ENCODE measurements at regions not wholly inside any gene's neighbourhood (a gene's known extent, or its start where the extent isn't known, plus 50 kb on each side); places are given as distances from the start of the nearest gene placed in this dataset.
"Not testable (repeated sequence)": the region's sequence is repeated elsewhere in the genome, so short reads cannot be mapped to it uniquely, and the experiment has no call there.

DNA sequence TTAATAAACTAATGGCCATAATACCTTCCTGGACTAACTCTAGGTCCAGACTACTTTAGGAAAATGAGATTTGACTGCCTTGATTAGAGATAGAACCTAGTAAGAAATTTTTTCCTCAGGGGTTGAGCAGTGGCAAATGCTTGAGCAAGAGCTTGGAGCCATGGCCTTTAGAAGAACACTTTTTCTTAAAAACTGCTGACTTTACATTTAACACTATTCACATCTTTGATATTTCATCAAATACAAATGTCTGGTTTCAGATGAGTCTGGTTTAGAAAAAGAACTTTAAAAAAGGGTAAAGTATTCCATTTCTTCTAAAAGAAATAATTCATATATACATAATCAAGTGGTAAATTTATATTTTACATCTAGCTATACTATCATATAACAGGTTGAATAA is 680.9 kb upstream of the PITX2 start:
- no peak for DNase-seq

DNA sequence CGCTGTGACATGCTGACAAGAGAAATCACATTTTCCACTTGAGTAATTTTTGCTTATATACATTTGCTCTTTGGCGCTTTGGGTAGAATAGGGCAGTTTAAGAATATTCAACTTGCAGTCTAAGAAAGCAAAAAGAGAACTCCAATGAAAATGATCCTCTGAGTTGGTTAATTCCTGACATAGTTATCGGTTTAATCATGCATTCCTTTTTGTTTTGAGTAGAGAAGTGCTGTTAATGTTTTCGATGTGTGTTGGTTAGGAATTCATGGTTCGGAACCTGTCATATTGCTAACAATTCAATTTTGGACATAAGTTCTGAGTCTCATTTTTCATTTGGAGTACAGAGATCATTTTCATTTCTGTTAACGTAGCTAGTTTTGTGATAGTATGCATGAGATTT is 700.6 kb upstream of the PITX2 start:
- DNase-seq, result no peak

DNA sequence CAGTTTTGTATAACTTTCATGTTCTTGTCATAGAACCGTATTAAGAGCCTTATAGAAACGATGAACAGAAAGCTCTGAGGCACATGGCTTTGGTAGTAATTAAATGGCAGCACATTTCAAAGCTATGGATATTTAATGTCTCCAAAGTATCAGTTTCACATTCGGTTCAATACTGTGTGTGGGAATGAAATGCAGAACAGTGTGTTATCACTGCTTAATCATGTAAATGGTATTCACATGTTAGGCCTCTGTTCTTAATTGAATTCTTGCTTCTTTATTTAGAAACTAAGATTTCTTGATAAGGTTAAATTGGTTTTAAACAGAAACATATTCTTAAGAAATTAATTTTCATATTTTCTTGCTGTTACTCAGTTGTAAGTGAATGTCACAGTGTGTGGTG is 701.0 kb upstream of the PITX2 start:
- no peak for DNase-seq

DNA sequence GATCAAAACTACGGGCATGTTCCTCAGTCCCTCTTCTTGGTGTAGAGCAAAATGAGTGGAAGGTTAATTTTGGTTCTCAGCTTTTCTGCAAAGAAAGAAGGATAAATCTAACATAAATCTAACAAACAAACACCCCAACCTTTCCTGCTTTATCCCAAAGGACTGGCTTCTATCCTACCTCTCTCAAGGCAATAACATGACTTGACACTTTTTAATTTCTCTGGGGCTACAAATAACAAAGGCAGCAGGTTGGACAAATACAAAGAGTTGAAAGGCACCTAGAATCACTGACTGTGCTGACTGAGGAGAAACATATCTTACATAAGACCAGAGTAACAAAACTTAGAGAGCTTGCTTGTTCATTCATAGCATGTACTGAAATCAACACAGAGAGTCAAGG is 703.6 kb upstream of the PITX2 start:
- DNase-seq, result no peak

DNA sequence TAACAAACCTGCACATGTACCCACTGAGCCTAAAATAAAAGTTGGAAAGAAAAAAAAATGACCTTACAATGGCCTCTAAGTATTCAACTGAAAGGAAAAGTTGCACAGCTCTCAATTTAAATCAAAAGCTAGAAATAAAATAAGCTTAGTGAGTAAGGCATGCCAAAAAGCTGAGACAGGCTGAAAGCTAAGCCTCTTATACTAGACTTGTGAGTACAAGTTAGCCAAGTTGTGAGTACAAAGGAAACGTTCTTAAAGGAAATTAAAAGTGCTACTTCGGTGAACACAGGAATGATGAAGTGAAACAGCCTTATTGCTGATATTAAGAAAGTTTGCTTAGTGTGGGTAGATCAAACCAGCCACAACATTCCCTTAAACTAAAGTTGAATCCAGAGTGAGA is 707.9 kb upstream of the PITX2 start:
- DNase-seq, result no peak

DNA sequence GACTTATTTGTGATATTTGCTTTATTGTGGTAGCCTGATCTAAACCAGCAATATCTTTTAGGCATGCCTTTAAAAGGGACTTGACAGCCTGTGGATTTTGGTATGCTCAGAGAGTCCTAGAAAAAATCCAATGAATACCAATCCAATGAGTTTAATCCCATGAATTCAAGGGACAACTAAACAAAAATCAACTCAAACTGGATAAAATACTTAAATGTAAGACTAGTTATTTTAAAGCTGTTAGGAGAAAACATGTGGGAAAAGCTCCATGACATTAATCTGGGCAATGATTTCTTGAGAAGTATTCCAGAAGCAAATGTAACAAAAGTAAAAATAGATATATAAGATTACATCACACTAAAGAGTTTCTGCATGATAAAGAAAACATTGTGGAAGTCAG is 711.5 kb upstream of the PITX2 start:
- no peak for DNase-seq

DNA sequence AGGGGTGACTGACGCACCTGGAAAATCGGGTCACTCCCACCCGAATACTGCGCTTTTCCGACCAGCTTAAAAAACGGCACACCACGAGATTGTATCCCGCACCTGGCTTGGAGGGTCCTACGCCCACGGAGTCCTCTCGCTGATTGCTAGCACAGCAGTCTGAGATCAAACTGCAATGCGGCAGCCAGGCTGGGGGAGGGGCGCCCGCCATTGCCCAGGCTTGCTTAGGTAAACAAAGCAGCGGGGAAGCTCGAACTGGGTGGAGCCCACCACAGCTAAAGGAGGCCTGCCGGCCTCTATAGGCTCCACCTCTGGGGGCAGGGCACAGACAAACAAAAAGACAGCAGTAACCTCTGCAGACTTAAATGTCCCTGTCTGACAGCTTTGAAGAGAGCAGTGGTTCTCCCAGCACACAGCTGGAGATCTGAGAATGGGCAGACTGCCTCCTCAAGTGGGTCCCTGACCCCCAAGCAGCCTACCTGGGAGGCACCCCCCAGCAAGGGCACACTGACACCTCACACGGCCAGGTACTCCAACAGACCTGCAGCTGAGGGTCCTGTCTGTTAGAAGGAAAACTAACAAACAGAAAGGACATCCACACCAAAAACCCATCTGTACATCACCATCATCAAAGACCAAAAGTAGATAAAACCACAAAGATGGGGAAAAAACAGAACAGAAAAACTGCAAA is 714.5 kb upstream of the PITX2 start:
- not testable (repeated sequence) for DNase-seq

DNA sequence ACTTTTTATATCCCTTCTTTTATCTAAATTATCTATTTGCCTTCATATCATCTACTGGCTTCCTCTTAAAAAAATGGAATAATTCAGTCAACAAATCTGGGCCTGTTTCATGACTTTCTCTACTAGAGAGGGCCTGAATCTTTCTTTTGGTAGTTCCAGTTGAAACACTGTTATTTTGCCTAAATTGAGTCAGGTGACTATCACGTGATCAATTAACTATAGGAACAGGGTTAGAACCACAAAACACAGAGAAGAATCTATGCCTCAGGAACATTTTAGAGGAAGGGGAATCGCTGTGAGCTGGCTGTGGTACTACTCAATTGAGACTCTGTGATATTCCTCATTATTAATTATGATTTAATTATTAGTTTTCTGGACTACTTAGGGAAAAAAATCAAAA is 736.7 kb upstream of the PITX2 start:
- DNase-seq, result no peak

DNA sequence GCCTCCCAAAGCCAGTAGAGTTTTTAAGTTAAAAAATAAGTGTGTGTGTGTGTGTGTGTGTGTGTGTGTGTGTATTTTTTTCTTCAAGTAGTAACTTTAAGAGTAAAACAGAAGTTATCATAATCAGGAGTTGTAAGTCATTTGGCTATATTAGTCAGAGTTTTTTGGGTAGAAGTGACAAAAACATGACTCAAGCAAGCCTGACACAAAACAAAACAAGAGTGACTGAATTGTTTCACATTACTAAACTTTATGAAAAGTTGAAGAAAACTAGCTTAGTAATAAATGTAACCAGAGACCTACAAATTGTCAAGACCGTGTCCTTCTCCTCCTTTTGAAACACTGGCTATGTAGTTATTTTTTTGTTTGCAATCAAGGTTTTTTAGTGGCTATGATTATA is 738.0 kb upstream of the PITX2 start:
- no peak for DNase-seq

DNA sequence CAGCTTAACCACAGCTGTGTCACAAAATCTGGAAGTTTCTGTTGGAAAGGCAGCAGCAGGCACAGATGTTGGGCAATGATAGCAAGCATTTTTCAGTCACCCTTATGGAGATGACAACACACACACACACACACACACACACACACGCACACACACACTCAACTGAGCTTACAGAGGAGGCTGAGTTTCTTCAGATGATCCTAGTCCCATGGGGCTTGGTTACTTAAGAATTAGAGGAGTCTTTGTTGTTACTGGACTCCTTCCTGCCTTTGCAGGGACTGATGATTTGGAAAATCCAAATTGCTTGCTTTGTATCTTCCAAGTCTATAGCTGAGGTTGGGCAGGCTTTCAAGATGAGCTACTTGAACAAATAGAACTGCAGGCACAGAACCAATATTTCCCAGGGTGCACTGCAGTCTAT is 740.1 kb upstream of the PITX2 start:
- DNase-seq, result no peak

DNA sequence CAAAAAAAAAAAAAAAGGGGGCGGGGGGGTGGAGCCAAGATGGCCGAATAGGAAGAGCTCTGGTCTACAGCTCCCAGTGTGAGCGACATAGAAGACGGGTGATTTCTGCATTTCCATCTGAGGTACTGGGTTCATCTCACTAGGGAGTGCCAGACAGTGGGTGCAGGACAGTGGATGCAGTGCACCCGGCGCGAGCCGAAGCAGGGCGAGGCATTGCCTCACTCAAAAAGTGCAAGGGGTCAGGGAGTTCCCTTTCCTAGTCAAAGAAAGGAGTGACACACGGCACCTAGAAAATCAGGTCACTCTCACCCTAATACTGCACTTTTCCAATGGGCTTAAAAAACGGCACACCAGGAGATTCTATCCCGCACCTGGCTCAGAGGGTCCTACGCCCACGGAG is 755.0 kb upstream of the PITX2 start:
- DNase-seq, result not testable (repeated sequence)

DNA sequence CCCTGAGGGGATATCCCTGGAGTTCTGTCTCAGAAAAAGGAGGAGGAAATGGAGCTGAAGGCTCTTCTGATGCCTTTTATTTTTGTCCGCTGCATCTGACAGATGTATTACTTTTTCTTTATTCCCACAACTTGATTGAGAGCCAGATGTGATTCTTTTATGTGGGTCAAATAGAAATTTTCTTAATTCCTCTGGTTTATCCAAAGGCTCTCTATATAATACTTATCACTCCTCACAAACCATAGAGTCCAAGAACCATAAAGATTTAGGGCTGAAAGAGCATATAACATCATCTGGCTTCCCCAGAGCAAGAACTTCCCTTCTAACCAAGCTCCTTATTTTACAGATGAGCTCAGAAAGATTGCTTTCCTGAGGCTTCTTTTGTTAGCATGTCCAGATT is 756.7 kb upstream of the FAM241A start:
- DNase-seq, result no peak

DNA sequence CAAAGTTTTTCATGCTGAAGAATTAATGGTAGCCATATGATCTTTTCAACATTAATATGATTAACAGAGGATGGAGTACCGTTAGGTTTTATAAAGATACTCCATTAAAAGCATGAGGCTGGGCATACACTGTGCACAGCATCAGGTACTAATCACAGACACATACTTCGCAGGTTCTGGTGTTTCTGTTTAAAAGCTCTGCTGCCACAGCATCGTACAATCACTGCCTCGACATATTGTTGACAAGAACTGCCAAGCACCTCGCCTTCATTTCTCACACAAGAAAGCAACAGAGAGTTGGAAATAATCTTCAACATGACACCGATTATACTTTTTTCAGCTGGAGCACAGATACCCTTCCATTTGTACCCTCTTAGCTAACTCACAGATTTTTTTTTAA is 753.4 kb upstream of the FAM241A start:
- DNase-seq, result no peak

DNA sequence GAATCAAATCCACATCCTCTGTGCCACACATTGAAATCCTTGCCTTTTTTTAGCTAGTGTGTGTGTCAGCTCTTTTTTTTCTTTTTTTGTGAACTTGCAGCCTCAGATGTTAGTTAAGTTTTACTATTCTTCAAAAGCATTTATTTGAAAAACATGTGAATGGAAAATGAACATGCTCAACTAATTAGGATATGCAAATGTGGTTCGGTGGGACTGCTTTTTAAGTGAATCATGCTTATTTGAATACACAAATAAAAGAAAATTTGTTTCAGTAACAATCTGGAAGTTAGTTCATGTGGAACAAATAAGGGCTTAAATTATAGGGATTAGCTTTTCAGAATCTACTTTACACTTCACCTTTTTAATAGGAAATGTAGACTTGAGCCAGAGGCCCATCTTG is 751.5 kb upstream of the FAM241A start:
- DNase-seq, result no peak

DNA sequence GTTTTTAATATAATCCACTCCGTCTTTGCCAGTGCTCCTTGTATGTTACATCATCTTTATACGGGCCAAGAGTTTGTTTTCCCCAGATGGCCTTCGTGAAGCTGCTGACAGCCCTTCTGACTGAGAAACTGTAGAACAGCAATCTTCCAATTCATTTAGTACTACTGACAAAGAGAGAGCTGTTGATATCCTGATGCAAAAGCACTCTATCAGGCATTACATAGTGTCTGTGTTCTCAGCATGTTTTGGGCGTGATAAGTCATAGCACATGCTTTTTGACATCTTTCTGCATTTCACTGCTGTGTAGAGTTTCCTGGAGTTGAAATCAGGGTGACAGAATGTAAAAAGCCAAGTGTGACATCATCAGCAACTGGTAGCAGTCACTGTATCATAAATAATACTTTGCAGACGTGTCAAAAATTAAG is 746.3 kb upstream of the FAM241A start:
- DNase-seq, result peak; percentile 23

DNA sequence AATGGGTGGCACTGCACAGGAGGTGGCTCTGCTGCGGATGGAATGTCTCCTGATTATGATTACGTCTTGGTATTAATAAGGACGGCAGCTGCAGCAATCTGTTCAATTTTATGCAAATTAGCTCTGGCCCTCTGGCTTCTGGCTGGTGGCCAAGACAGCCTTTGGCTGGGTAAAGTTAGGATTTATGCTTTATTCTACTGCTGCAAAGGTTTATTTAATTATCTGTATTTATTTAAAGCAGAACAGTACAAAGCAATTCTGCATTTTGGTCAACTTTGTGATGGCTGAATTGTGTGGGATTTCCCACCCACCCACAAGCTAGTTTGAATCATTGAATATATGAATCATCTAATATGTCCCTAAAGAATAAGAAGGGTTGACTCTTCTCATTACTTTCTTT is 745.6 kb upstream of the FAM241A start:
- peak; percentile 23 for DNase-seq

DNA sequence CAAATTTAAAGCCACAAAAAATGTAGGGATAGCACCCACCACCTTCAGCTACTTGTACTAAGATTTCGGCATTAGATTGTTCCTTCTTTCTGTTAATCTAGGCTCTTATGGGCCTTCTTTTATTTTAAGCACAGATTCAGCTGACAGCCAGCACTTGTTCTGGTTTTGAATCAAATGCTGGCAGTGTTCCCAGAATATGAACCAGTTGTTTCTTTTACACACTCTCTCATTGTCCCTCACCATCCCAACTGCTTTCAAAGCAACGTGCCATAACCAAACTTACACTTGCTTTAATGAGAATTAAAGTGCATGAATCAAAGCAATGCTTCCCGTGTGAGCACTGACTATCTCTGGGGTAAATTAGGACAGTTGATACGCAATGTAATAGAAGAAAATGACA is 744.5 kb upstream of the FAM241A start:
- DNase-seq, result peak; percentile 22

DNA sequence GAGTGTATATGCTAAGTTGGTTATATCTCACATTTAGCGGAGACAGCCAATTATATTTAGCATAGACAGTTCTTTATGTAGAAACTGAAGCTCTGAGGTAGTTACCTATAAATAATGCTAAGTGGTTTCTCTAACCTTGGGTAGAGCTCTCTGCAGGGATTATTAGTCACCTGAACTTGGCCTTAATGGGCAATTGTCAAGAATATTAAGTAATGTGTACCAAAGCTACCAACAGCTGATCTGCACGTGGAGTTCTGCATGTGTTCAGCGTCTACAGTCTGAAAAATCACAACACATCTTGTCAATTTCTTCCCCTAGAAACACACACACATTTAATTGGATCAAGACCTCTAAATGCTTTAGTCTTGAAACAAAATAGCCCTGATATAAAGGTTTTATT is 740.6 kb upstream of the FAM241A start:
- peak; percentile 11 for DNase-seq

DNA sequence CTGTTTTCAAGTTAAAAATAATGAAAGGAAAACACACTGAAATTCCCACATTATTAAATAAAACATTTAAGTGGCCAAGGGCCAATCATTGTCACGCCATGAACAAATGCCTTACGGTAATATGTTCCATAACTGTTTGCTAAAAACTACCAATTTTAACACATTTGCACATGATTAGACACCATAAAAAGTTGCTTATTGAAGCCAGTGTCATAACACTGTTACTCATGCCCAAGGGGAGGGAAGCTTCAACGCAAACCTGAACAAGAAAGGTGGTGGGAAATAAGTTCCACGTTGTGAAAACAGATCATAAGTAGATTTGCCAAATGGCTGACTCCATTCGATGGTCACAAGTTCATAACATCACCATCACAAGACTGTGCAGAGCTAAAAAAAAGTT is 739.3 kb upstream of the FAM241A start:
- DNase-seq, result no peak

DNA sequence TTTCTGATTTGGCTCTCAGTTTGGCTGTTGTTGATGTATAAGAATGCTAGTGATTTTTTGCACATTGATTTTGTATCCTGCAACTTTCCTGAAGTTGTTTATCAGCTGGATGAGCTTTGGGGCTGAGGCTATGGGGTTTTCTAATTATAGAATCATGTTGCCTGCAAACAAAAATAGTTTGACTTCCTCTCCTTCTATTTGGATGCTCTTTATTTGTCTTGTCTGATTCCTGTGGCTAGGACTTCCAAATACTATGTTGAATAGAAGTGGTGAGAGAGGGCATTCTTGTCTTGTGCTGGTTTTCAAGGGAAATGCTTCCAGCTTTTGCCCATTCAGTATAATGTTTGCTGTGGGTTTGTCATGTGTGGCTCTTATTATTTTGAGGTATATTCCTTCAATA is 734.7 kb upstream of the FAM241A start:
- no peak for DNase-seq

DNA sequence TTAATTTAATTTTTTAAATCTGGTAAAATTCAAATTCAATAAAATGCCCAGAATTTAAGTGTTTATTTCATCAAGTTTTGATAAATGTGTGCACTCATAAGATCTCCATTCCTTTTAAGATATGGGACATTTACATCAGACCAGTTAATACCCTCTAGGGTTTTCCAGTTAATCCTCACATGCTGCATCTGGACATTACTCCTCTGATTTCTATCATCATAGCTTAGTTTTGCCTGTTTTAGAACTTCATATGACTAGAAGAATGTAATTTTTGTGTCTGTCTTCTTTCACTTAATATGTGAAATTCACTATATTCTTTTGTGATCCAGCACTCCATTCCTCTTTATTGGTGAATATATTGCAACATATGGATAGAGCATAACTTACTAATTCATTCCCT is 727.7 kb upstream of the FAM241A start:
- no peak for DNase-seq

DNA sequence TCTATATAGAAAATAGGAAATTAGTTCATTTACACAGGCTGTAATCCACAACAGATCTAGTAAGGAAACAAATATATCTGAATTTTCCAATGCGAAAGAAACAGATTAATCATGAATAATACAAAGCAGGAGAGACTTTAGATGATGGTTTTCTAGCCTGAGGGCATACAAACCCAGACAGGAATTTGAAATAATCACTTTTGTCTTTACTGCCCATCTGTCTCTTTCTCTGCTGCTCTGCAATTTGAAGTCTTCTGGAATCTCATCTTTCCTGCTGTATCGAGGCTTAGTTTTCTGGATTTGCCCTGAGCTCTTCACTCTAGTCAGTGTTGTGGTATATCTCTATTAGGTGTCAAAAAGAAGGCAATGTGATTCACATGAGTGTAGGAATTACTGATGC is 711.8 kb upstream of the FAM241A start:
- no peak for DNase-seq

DNA sequence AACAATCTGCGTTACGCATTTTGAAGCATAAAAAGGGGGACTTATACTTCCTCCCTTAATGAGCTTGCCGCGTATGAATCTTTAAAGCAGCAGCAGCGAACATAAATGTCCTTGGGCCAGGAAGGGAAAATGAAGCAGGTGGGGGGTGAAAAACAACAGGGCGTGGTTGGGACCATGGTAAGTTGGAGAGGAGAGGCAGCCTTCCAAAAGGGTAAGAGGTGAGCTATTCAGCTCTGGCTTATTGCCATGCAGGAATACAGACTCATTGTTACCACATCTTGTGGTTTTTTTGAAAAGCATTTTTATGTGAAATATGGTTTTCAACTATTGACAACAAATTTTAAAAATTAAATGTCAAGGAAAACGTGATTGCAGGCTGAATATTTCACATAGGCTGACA is 710.7 kb upstream of the FAM241A start:
- DNase-seq, result no peak

DNA sequence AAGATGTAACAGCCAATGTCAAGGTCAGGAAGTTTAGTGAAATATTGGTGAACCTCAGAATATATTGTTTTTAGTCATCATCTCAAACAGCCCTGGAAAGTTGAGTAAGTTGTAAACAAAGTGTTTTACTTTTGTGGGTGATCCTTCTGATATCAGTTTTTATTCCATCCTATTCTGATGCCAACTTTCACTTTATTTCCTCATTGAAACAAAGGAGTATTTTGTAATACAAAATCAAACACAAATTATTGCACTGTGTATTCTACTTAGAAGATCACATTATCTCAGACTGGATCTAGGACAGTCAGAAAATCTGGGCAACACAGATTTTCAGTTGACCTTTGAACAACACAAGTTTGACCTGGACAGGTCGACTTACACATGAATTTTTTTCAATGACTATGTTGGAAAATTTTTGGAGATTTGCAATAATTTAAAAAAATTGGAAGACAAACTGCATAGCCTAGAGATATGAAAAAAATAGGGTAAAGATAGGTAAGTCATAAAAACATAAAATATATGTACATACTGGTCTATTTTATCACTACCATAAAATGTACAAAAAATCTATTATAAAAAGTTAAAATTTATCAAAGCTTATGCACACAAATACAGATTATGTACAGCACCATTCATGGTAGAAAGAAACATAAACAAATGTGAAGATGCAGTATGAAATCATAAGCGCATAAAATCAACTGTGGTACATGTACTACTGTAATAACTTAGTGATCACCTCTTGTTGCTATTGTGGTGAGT is 709.1 kb upstream of the FAM241A start:
- DNase-seq, result no peak

DNA sequence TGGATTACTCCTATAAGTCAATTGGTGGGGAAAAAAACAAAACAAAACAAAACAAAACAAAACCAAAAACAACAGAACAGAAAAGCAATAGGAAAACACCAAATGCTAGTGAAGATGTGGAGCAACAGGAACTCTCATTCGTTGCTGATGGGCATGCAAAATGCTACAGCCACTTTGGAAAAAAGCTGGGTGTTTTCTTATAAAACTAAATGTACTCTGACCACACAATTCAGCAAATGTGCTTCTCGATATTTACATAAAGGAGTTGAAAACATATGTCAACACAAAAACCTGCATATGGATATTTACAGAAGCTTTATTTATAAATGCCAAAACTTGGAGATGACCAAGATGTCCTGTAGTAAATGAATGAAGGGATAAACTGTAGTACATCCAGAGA is 703.6 kb upstream of the FAM241A start:
- no peak for DNase-seq
